ENCODE measurements at regions not wholly inside any gene's neighbourhood (a gene's known extent, or its start where the extent isn't known, plus 50 kb on each side); places are given as distances from the start of the nearest gene placed in this dataset.
"Not testable (repeated sequence)": the region's sequence is repeated elsewhere in the genome, so short reads cannot be mapped to it uniquely, and the experiment has no call there.

DNA sequence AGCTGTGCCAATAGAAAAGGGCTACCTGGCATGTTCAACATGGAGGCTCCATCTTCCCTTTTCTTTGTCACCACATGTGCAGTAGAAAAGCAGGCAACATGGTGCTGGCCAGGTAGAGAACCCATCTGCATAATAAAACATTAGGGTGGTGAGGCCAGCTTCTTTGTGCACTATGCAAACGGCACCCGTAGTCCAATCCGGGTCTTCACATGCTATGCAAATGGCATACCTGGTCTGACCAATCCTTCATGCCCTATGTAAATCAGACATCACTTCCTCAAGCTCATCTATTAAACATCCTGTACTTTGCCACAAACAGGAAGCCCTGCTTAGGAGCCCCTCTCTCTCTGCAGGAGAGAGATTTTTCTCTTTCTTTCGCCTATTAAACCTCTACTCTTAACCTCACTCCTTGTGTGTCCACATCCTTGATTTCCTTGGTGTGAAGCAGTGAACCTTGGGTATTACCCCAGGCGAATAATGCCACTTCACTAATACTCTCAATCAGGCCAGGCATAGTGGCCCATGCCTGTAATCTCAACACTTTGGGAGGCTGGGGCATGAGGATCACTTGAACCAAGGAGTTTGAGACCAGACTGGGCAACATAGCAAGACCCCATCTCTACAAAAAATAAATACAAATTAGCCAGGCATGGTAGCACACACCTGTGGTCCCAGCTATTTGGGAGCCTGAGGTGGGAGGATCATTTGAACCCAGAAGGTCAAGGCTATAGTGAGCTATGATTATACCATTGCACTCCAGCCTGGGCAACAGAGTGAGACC, 111.3 kb upstream of the MRI1 start:
- no peak for DNase-seq

DNA sequence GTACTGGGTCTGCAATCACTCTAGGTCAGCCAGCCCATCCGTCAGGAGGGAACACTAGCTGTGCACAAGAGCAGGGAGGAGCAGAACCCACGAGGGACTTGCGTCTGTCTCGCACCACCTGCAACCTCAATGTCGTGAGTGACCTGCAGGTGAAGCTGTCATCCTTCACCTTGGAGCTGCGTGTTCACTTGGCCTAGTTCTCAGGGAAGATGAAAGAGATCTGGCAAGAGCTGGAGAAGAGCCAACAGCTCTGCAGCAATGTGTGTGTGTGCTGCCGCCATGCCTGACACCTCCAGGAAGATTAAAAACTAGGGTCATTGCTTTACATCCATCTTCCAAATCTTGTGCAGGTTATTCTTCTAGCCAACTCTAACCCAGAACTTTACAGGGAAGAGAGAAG, 117.6 kb upstream of the MRI1 start:
- DNase-seq: no peak

DNA sequence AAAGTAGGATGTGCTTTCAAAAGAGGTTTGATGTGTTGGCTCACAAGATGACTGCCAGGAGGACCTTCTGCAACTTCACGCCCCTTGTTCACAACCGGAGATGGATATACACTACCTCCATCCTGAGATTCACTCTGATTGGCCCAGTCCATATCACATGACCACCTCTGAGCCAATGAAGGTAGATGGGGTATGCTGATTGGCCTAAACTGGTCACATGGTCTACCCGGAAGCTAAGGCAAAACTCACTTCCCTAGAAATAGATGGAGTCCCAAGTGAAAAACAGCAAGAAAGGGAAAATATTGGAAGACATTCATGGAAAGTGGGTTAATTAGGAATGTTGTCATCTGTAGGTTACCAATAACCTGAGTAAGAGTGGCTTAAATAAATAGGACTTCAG, 119.7 kb upstream of the MRI1 start:
- no peak for DNase-seq

DNA sequence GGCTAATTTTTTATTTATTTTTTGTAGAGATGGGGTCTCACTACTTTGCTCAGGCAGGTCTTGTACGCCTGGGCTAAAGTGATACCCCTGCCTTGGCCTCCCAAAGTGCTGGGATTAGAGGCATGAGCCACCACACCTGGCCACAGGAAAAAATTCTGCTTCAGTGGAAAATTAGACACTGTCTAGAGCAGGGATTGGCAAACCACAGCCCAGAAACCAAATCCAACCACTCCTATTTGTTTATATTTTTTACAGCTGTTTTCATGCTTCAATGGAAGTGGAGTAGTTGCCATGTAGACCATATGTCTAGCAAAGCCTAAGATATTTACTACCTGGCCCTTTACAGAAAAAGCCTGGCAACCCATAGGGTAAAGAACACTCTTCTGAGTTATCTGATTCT, 123.7 kb upstream of the MRI1 start:
- no peak for DNase-seq

DNA sequence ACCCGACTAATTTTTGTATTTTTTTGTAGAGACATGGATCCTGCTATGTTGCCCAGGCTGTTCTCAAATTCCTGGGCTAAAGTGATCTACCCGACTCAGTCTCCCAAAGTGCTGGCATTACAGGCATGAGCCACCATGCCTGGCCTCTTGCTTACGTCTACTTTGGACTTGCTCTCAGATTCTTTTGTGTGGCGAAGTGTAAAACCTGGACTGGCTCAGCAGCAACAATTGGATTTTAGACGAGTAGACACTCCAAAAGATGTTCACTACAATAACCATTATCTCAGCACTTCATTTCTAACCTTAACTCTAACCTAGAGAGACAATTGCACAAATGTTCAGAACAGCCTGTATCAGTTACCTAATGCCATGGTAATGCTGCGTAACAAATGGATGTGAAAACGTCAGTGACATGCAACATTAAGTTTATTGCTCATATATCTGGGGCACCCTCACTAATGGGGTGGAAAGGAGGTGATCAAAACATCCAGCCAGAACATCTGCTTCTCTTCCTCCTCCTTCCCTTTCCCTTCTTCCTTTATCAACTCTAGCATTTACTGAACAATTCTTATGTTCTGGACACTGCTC, 124.9 kb upstream of the MRI1 start:
- no peak for DNase-seq

GRCh38 chr19:13637664-13638063, 126.7 kb upstream of the MRI1 start:
- DNase-seq: peak; percentile 12

- no peak for DNase-seq
Measured at GRCh38 chr19:13634658-13635057, 128.4 kb upstream of the CACNA1A start.

GRCh38 chr19:13633522-13633922, 127.2 kb upstream of the CACNA1A start:
- no peak for DNase-seq

GRCh38 chr19:13633109-13633508, 126.8 kb upstream of the CACNA1A start:
- peak; percentile 91 for DNase-seq

- DNase-seq: not testable (repeated sequence)
Measured at GRCh38 chr19:13632164-13632563, 125.9 kb upstream of the CACNA1A start.

DNA sequence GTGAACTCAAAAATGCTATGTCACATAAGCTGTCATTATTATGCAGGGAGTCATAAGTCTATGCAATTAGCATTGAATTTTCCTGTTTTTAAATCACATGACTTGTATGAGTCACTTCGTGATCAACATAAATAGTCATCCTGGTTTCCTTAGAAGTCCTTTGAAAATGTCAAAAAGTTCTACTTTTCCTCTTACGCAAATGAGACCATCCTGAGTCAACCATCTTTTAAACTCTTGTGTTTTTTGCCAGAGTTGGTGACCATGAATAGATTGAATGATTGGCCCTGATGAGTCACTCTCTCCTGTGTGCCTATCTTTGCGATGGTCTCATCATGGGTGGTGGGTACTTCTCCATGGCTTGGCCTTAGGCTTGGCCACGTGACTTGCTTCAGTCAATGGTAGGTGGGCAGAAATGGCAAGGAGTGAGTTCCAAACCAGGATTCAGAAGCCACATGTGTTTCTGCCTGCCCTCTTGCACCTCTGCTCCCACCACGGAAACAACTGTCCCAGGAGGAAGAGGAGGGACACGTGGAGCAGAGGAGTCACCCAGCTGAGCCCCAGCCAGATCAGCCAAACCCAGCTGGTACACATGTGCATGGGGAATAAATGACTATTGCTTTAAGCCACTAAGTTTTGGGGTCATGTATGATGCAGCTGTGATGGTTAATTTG, 123.5 kb upstream of the CACNA1A start:
- DNase-seq: no peak

DNA sequence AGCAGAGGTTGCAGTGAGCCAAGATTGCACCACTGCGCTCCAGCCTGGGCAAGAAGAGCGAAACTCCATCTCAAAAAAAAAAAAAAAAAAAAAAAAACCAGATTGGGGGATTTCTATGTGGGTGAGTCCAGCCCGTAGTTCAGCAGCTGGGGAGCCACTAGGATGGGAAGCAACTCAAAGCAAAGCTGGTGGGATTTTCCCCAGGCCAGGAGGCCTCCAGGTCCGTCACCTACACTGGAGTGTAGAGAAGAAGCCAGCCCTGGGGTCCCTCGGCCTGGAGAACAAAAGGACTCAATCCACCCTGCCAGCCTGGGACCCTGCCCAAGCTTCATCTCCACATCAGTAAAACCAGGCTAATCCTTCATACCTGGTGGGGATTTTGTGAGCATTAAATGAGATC, 121.3 kb upstream of the CACNA1A start:
- DNase-seq: no peak

GRCh38 chr19:13623716-13624710, 117.7 kb upstream of the CACNA1A start:
- DNase-seq: peak; percentile 74

DNA sequence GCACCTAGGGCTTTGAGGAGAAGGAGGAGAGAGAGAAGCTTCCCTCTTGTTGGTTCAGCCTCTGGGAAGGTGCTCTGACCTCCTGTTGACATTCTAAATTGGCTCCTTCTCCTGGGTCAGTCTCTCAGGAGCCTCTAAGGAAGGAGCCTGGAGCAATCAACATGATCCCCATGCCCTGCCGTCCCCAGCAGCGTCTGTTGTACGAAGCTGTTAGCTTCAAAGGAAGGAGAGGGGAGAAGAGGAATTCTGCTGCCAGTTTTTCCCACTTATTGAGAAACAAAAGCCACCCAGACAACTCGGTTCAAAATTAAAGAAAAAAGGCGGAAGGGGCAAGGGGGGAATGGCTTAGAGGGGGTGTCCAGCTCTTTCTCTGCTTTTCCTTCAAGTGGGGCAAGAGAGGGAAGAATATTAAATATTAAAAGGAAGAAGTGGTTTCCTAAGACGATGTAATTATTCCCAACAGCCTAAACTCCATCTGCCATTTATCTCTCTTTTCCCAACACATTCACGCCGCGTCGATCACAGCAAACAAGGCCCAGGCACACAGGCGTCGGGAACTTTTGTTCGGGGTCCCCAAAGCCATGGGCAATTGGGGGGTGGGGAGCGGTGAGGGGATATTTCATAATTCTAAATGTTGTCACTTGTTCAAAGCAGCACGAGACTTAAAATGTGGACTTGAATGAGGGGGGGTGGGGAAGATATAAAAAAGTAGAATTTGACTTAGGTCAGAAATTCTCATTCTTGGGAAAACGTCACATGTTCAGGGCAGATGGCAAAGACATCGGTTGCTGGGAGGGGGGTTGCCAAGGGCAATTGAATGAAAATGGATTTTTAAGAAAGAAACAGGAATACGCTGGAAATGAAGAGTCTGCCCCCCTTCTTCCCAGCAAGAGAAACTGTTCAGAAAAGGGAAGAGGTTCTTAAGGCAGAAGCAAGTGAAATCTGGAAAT, 116.8 kb upstream of the CACNA1A start:
- peak; percentile 49 for DNase-seq

- peak; percentile 22 for DNase-seq
Measured at GRCh38 chr19:13621413-13621812, 115.1 kb upstream of the CACNA1A start.

- no peak for DNase-seq
Measured at GRCh38 chr19:13619203-13619632, 112.9 kb upstream of the CACNA1A start.

- DNase-seq: peak; percentile 55
Measured at GRCh38 chr19:13615890-13616289, 109.6 kb upstream of the CACNA1A start.

- DNase-seq: no peak
Measured at GRCh38 chr19:13613447-13613846, 107.2 kb upstream of the CACNA1A start.

- no peak for DNase-seq
Measured at GRCh38 chr19:13611596-13611995, 105.3 kb upstream of the CACNA1A start.

DNA sequence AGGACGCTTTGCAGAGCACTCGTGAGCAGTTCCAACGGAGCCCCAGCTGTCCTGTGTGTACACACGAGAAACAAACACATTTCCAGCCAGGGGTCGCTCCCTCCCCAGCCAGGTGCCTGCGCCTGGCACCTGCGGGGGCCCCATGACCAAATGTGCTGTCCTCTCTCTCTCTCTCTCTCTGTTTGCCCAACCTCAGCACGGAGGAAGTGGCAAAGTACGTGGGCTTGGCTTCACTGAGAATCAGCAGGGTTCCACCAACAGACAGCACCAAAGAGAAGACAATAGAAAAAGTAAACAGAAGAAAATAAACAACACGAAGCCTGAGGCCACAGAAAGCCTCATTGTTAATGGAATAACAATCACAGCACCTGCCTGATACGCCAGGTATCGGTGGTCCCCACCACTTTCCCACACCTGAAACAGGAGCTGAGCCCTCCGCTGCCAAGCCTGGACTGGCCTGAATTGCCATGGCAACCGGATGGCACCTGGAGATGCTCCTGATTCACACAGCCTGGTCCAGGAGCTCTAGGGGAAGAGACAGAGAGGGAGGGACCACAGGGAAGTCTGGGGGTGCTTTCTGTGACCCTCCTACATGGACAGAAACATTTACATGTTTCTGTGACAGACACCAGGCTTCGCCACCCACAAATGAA, 103.9 kb upstream of the CACNA1A start:
- peak; percentile 17 for DNase-seq

DNA sequence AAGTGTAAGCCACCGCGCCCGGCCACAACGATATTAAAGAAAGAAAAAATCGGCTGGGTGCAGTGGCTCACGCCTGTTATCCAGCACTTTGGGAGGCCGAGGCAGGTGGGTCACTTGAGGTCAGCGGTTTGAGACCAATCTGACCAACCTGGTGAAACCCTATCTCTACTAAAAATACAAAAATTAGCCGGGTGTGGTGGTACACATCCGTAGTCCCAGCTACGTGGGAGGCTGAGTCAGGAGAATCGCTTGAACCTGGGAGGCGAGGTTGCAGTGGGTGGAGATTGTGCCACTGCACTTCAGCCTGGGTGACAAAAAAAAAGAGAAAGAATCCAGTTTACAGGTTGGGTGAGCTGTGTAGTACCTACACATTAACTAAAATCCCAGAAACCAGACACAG, 99.9 kb upstream of the CACNA1A start:
- DNase-seq: no peak
